ENCODE measurements at regions not wholly inside any gene's neighbourhood (a gene's known extent, or its start where the extent isn't known, plus 50 kb on each side); places are given as distances from the start of the nearest gene placed in this dataset.
"Not testable (repeated sequence)": the region's sequence is repeated elsewhere in the genome, so short reads cannot be mapped to it uniquely, and the experiment has no call there.

DNA sequence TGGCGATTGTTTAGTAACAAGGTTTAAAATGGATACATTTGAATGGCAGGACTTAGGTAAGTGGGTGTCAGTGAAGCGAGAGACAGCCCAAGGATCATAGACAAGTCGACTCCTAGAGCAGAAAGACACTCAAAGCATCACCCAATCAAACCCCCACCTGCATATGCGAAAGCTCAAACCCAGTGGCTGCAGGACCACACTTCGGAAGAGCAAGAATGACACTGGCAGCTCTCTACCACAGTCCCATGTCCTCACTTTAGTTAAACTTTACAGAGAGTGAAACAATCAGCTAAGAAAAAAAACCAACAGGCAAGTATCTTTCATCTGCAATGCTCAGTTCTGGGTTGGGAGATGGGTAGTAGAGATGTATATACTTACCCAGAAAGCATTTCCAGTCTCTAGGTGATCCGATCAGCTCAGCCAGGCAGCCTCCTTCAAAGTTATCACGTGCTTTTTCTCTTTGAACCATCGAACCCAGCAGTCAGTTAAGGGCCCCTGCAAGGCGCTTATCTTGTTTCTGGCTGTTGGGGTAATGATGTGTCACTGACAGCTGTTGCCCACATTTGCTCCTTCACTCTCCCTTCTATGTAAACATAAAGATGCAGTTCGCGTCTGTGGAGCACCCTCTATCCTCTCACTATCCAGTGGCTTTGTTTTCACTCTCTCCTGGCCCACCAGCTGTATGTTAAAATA, 357.5 kb upstream of the ID2 start:
- FAIRE-seq, result no peak
- no peak for DNase-seq (ENCODE audit: insufficient read length, low spot score)

DNA sequence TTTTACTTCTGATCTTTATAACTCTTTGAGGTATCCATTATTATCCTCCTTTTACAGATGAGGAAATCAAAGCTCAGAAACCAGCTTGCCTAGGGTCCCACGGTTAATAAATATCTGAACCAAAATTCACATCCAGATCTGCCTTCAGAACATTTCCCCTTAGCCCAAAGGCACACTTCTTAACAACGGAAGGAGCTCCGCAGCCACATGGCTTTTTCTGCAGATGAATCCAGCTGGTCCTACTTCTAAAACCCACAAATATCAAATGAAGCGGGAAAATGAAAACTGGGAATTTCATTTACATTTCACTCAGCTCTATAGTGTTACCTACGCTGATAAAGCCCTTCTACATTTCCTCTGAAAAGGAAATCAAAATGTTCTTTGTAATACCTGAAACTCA, 357.0 kb upstream of the ID2 start:
- FAIRE-seq (no peak), DNase-seq (ENCODE audit: insufficient read length, low spot score) (no peak)

DNA sequence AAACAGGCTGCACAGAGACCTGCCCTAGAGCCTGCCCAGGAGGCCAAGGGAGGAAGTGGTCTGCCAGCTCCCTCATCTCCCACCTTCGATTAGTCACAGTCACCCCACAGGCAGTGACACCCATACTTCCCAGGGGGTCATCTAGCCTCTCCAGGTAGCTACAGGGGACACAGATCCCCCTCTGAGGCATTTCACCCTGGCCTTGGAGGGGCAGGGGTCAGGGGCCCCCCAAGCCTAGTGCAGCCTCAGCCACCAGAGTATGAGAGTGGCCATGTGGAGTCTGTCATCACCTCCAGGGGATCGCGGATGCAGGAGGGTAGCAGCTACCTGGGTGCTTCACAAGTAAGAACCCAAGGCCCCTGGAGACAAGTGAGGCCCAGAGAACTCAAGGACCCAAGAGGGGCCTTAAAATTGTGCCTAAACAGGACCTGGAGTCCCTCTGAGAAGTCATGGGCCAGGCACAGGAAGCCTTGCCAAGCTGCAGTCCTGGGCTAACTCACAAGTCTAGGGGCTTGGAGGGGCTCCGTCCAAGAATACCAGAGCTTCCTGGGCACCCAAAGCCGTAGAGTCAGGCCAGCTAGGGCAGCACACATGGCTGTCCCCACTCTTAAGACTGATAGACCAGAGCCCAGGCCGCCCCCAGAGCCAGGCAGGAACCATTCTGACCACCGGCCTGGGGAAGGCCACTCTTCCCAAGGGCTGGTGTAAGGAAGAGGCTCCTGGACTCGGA, 354.3 kb upstream of the ID2 start:
- FAIRE-seq, result no peak
- DNase-seq (ENCODE audit: insufficient read length, low spot score), result no peak

DNA sequence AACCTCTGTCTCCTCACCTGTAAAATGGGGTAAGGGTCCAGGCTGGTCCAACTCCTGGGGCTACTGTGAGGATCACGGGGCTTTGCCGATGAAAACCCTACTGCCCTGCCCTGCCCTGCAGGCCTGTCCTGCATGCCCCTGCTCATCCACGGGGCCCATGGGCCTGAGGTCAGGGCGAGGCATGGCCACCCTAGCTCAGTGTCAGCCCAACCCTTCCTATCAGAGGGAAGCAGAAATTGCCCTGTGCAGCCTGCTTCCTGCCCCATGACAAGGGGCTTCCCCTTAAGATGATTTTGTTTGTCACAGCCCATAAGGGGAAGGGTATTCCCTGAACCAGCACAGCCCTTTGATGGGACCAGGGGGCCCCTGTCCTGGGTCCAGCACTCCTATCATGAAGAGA, 353.6 kb upstream of the ID2 start:
- no peak for DNase-seq (ENCODE audit: insufficient read length, low spot score)
- no peak for FAIRE-seq

DNA sequence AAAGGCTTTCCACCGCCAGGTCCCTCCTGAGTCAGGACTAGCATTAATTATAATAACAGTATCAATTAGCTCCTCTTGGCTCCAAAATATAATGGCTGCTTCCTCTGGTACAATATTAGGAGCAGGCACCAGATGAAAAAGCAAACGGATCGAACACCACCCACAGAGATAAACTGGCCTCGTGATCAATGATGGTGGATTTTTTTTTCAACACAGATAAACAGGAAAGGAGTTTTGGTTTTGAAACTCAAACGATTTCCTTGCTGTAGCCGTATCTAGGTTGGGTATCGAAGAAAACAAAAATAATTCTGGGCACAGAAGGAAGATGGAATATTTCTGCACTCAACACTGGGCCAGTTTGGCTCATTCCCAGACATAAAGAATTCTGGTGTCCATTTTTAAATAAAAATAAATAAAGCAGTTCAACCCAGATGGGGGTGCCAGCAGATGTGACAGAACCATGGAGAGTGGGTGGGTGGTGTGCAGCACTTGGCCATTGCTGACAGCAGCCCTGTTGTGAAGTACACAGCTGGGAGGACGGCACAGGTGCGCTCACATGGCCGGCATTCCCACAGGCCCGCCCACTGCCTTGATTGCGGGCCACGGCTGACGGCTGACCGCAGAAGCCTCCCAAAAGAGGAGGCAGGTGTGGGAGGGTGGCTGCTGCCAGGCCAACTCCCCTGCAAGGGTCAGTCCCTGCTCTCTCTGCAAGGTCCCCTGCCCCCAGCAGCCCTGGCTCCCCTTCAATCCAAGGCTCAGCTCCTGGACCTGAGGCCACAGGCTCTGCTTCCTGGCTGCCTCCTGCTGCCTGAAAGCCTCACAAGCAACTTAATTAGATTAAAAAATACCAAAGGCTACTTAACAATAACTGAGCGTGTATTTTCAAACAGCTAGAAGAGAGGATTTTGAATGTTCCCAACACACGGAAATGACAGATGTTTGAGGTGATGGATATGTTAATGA, 351.9 kb upstream of the ID2 start:
- no peak for DNase-seq (ENCODE audit: insufficient read length, low spot score)

DNA sequence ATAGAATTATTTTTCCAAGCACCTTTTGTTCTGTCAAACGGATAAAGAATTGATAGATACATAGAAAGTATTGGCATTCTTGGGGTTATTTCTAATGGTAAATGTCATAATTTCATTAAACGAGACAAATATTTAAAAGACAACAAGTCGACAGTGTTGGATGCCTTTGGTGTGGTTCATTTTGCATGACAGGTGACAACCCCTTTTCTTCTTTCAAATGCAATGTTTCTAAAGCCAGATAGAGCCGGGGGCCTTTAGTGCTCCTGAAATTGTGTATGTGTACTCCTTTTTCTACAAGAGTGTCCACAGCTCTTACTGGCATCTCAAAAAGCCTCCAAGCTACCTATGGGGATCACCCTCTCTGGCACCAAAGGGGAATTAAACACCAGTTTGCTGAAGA, 350.8 kb upstream of the ID2 start:
- DNase-seq (ENCODE audit: insufficient read length, low spot score) (no peak), FAIRE-seq (no peak)

More for the DNA sequence above, 351.9 kb upstream of the ID2 start:
- FAIRE-seq, result no peak

DNA sequence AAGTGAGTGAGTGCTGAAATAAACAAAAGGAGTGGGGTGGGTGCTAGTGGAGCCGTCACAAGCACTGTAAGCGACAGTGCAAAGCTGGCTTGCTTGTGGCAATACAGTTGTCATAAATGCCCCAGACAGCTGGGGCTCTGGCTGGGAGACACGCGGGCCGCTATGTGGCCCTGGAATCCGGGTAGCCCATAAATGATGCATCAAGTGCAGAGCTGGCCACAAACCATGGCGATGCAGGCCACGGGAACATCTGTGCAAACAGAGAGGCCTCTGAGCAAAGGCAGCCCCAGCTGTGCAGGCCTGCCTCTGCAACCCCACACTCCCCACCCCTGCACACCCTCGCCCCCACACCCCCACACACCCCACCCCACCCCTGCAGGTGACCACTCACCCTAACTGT, 349.2 kb upstream of the ID2 start:
- no peak for DNase-seq (ENCODE audit: insufficient read length, low spot score)
- FAIRE-seq, result no peak

DNA sequence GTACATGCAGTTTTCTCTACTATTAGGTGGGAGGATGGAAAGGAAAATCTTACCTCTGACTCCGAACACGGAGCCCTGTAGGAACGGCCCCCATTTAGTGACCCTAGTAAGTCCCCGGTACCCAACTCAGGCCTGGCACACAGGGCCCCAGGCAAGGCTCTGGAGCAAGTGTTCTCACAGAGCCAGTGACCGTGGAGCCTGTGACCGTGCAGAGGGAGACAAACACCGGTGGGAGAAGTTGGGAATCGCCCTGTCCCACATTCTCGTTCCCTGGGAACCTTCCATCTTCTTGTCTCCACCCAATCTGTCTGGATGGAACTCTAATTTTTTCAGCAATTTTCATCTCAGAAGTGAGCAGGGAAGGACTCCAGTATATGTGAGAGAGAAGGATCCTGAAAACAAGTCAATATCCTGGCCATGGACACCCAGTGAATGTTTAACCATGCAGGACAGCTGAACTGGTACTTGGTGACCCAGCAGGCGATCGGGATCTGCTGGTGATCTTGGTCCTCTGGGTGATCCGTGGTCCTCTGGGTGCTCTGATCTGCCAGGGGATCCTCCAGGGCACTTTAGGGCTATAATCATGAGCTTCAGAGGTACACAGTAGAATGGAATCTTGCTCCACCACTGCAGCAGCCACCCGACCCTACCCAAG, 348.6 kb upstream of the ID2 start:
- DNase-seq (ENCODE audit: insufficient read length, low spot score), result no peak
- FAIRE-seq, result no peak

DNA sequence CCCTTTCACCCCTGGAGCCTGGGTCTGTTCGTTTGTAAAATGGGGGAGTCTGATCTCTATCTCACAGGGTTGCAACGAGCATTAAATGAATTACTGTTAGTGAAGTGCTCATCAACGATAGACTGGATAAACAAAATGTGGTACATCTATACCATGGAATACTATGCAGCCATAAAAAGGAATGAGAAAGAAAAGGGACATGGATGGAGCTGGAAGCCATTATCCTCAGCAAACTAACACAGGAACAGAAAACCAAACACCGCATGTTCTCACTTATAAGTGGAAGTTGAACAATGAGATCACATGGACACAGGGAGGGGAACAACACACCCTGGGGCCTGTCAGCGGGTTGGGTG, 348.0 kb upstream of the ID2 start:
- FAIRE-seq; DNase-seq (ENCODE audit: insufficient read length, low spot score): not testable (repeated sequence)

DNA sequence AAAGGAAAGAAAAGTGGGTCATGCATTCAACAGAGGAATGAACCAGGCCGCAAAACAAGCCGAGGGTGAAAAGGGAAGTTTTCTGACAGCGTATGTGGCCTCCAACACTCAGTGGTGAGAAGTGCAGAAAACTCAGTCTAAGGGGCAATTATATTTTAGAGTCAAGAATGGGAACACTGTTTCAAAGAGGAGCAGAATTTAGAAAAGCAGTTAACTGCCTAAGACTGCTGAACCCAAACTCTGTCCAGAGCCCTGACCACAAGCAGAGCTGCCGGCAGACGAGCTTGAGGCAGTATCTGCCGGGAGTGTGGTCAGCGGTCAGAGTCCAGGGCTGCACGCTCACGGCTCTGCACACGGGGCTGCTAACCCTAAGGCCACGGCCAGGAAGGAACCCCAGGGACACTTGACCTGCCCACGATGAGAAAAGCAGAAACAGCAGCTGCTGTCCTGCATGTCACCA, 347.0 kb upstream of the ID2 start:
- FAIRE-seq, result no peak

DNA sequence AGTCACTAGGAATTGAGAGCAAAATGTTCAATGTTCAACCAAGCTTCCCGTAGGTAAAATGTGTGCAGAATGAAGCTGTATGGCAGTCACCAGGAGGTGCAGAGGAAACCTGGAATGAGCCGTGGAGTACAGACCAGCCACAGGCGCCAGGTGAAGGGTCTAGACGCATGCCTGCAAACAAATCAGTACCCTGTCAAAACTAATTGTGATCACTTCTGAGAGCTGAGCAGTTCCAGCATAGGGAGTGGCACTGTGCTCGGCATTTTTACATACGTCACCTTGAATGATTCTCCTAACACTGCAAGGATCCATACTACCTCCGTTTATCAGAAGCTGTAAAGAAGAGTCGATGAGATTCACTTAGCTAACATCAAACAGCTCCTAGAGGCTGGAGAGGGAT, 346.1 kb upstream of the ID2 start:
- no peak for FAIRE-seq
- DNase-seq (ENCODE audit: insufficient read length, low spot score), result no peak

More for the DNA sequence above, 347.0 kb upstream of the ID2 start:
- no peak for DNase-seq (ENCODE audit: insufficient read length, low spot score)

DNA sequence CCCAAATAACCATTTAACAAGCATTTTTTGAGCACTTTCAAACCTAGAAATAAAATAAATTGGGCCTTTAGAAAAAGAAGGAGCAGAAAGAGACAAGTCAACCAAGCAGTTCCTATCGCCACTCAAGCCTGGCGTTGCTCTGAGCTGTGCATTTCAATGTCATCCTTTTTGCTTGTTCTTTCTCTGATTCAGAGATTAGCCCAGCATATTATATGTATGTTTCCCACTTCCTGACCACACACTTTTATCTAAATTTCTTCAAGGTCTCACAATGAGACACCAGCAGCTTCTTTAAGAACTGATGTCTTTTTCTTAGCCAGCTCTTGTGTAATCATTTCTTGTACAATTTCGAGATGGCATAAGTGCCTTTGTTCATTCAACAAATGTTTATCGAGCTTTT, 344.5 kb upstream of the ID2 start:
- FAIRE-seq (no peak), DNase-seq (ENCODE audit: insufficient read length, low spot score) (no peak)

DNA sequence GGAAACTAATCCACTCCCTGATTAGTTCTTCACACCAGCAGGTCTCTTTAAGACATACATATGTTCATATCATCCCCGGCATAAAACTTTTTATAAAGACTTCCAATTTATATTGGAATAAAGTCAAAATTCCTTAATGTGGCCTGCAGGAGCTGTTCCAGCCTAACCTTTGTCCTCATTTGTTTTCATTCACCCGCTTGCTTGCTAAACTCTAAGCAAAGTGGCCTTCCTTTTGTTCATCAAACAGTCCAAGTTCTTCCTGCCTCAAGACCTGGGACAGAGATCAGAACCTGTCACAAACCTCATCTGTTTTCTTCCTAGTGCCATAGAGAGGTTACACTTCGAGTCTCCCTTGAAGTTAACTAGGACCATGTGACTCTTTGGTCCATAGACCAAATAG, 339.4 kb upstream of the ID2 start:
- FAIRE-seq (no peak), DNase-seq (ENCODE audit: insufficient read length, low spot score) (no peak)

DNA sequence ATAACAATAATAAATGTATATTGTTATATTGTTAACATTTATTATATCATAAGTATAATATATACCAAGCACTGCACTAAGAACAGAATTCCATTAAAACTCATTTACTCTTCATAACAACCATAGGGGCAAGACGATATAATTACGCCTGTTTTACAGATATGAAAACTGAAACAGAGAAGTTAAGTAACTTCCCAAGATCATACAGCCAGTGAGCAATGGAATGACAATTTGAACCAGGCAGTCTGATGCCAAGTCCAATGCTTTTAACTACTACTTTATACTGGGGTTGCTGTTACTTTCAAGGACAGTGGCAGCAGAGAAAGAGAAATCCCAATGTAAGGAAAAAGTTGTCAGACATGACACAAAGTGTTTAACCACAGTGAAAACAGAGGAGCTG, 338.8 kb upstream of the ID2 start:
- no peak for DNase-seq (ENCODE audit: insufficient read length, low spot score)
- no peak for FAIRE-seq

DNA sequence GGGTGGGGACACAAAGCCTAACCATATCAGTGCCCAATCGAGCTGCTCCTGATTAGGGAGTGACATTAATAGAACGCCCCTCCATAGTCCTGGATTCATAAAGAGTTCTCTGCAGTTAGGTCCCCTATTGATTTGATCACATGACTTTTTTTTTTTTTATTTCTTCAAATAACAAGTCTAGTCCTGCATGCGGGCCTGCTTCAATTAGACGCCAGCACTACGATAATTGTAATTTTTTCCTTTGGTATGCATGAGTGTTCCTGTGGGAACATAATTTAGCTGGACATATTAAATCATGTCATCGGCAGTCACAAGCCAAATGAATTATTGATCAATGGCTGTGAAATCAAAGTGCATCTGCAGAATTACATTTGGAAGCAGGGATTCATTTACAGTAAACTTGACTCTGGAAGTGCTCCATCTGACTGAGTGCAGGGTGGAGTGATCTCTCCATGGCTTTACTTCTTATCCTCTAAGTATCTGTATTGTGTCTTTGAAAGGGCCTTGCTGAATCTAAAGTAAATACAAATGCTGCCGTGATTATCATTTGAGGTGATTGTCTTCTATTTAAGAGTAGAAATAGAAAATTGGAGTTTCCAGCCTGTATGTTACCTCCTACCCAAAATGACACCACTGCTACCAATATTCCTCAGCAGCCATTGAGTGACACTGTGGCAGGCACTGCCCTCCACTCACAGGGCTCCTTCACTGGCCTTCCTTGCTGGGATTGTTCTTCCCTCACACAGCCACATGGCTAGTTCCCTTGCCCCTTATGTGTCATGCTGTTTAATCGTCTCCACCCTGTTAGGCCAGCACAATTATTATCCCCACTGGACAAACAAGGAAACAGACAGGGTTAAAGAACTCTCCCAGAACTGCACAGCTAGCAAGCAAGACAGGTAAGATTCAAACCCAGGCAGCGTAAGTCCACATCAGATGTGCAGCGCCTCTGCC, 337.4 kb upstream of the ID2 start:
- DNase-seq (ENCODE audit: insufficient read length, low spot score) (no peak), FAIRE-seq (no peak)

DNA sequence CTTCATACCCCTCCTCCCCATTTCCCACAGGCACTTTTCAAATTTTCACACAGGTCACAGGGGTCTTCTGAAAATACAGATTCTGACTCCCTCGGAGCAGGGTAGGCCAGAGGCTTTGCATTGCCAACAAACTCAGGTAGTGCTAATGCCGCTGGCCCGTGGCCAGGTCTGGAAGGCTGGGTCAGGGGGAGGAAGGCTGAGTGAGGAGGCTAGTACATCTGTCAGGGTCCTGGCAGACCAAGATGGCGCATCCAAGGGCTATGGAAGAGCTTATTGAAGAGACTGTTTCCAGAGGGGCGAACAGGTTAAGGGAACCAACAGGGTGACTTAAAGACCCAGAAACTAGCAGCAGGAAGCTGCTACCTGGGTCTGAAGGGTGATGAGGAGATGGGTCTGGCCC, 336.7 kb upstream of the ID2 start:
- FAIRE-seq (no peak), DNase-seq (ENCODE audit: insufficient read length, low spot score) (no peak)

DNA sequence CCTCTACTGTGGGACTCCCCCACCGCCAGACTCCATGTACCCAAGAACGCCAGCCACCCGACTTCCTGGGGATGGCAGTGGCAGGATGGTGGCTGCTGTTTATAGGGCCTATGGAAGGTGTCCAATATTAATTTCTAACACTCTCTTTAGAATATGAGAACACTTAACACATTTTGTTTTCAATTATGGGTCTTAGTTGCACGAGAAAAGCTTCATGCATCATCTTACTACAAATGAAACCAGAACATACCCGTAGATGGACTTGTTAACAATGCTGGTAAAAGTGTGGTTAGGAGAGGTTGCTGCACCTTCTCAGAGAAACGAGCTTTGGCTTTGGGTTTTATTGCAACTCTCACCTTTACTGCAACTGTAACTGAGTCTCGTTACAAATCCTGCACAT, 335.6 kb upstream of the ID2 start:
- no peak for FAIRE-seq
- no peak for DNase-seq (ENCODE audit: insufficient read length, low spot score)

DNA sequence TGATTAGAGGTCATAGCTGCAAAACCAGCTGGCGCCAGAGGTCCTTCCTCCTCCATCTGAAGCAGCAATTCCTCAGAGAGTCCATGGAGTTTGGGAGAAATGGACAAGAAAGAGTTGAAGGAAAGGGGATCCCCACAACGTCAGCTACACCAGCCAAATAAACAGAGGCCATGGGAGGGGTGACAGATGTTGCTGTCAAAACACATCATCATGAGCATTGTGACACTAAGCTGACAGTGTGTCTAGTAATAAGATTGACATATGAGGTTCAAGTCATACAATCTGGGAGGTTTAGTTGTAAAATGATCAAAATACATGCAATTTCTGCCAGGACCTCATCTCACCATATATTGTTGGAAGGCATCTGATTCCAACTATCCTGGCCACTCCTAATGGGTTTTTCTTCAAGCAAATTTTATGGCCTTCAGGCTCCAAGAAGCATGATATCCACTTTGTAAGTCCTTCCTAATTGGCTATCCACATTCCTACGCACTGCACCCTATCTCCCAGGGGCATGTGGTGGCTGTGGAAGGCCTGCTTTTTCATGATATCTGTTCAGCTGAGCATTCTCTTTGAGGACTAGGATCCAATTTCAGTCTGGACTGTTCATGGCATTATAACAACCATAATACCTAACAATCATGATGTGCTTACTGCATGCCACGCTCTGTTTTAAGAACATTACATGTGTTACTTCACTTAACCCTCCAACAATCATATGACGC, 335.0 kb upstream of the ID2 start:
- FAIRE-seq, result no peak

DNA sequence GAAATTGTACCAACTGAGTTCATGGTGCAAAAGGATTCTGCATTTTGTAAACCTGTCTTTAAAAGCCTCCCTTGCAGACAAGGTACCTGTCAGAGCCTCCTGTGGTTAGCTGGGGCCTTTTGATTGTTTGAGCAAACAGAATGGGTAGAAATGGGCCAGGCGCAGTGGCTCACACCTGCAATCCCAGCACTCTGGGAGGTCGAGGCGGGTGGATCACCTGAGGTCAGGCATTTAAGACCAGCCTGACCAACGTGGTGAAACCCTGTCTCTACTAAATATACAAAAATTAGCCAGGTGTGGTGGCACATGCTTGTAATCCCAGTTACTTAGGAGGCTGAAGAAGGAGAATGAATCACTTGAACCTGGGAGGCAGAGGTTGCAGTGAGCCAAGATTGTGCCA, 332.9 kb upstream of the ID2 start:
- not testable (repeated sequence) for FAIRE-seq

More for the DNA sequence above, 335.0 kb upstream of the ID2 start:
- no peak for DNase-seq (ENCODE audit: insufficient read length, low spot score)

More for the DNA sequence above, 332.9 kb upstream of the ID2 start:
- DNase-seq (ENCODE audit: insufficient read length, low spot score), result not testable (repeated sequence)
